Lung (tissue), 11 donors: ENCODE measurements at regions not wholly inside any gene's neighbourhood (a gene's known extent, or its start where the extent isn't known, plus 50 kb on each side); places are given as distances from the start of the nearest gene placed in this dataset.

Source experiments
- ATAC-seq: fragments of 200-7000 bp; cut with Tn5 transposase; one replicate; pipeline ENCODE4 v1.9.1; 2020; ENCODE audit warnings: moderate number of reproducible peaks; ENCODE audit not compliant: insufficient read depth, low FRiP score
- DNase-seq, 3 donors: peaks; one replicate each; pipeline ENCODE4 v3.0.0-alpha.2; 2013 to 2017
- H3K27ac ChIP-seq, 2 donors: one replicate each; pipeline ENCODE4 v1.5.1; 2013; ENCODE audit warnings: mild to moderate bottlenecking in 2 of 2, moderate library complexity in 2 of 2, control low read depth in 1 of 2, inconsistent platforms in 1 of 2, low read depth in 1 of 2, low read length in 1 of 2
- H3K27me3 ChIP-seq, 3 donors: one replicate each; pipeline ENCODE4 v1.5.1; 2013; ENCODE audit warnings: low read length in 2 of 3; ENCODE audit not compliant: control insufficient read depth in 3 of 3, insufficient read depth in 3 of 3
- H3K36me3 ChIP-seq, 4 donors: one replicate each; pipeline ENCODE4 v1.5.1; 2013; ENCODE audit warnings: low read length in 4 of 4, mild to moderate bottlenecking in 1 of 4, moderate library complexity in 1 of 4; ENCODE audit not compliant: control insufficient read depth in 4 of 4, insufficient read depth in 4 of 4
- H3K4me1 ChIP-seq, 5 donors: one replicate each; pipeline ENCODE4 v1.5.1; 2013; ENCODE audit warnings: low read length in 5 of 5, mild to moderate bottlenecking in 2 of 5, moderate library complexity in 1 of 5; ENCODE audit not compliant: control insufficient read depth in 5 of 5, insufficient read depth in 5 of 5
- H3K4me3 ChIP-seq: one replicate; pipeline ENCODE4 v1.5.1; 2013; ENCODE audit warnings: mild to moderate bottlenecking, control low read depth, moderate library complexity
- H3K9ac ChIP-seq, 2 donors: one replicate each; pipeline ENCODE4 v1.5.1; 2013; ENCODE audit warnings: low read length in 2 of 2, control low read depth in 1 of 2; ENCODE audit not compliant: insufficient read depth in 1 of 2
- H3K9me3 ChIP-seq, 4 donors: one replicate each; pipeline ENCODE4 v1.5.1; 2013; ENCODE audit warnings: low read length in 3 of 4, mild to moderate bottlenecking in 1 of 4, moderate library complexity in 1 of 4; ENCODE audit not compliant: control insufficient read depth in 4 of 4, insufficient read depth in 3 of 4
- CTCF ChIP-seq: IDR thresholded peaks from 2 replicates; pipeline ENCODE4 v1.5.1; 2012; ENCODE audit warnings: mild to moderate bottlenecking; ENCODE audit errors: control extremely low read depth, extremely low read depth
- WGBS, 2 donors: extraction: QIAGEN DNeasy Blood & Tissue Kit; methylation state at CpG; one replicate each; pipeline ENCODE4 v1.1.7; 2013; 5-methylcytosine and 5-hydroxymethylcytosine counted together
- donor health status: control.
- donor health status: control.
- donor health status: Bipolar disorder and iron deficiency.
- donor health status: healthy.
- donor health status: DM: yes; HTN: yes; CAD: no.

- ATAC-seq (no peak), DNase-seq (peak; percentile 12 to 42 (median 39))
- H3K27ac ChIP-seq, result no peak overlapping the region
- H3K4me3 ChIP-seq, result no peak overlapping the region
- WGBS, 2 donors, result 76 to 86% methylated on average over 12 of the region's 12 CpGs
- no peaks in the 10 kb centered on the region for H3K27me3 ChIP-seq
- peaks cover 0 to 2% (median 0%) of the 10 kb centered on the region in 4 donors for H3K9me3 ChIP-seq
- H3K4me1 ChIP-seq, result peaks cover 0 to 28% (median 0%) of the 10 kb centered on the region in 5 donors
- H3K36me3 ChIP-seq, result no peaks in the 10 kb centered on the region
- H3K9ac ChIP-seq, result no peak overlapping the region
- TF ChIP-seq CTCF, result no peak
Measured at GRCh38 chr2:20129331-20130159, 78.1 kb upstream of the LAPTM4A start.

- DNase-seq (no peak), ATAC-seq (no peak)
- no peak overlapping the region for H3K27ac ChIP-seq
- peaks cover 0 to 28% (median 0%) of the 10 kb centered on the region in 5 donors for H3K4me1 ChIP-seq
- no peak overlapping the region for H3K4me3 ChIP-seq
- no peaks in the 10 kb centered on the region for H3K27me3 ChIP-seq
- H3K36me3 ChIP-seq, result no peaks in the 10 kb centered on the region
- no peak for TF ChIP-seq CTCF
- WGBS, 2 donors, result 91 to 92% methylated on average over 5 of the region's 5 CpGs
- no peak overlapping the region for H3K9ac ChIP-seq
- H3K9me3 ChIP-seq, result peaks cover 0 to 2% (median 0%) of the 10 kb centered on the region in 4 donors
Measured at GRCh38 chr2:20128506-20129330, 77.3 kb upstream of the LAPTM4A start.

- no peak for TF ChIP-seq CTCF
- H3K9ac ChIP-seq, result no peak overlapping the region
- WGBS, 2 donors, result 90 to 94% methylated on average over 3 of the region's 3 CpGs
- no peaks in the 10 kb centered on the region for H3K36me3 ChIP-seq
- peaks cover 0 to 2% (median 0%) of the 10 kb centered on the region in 4 donors for H3K9me3 ChIP-seq
- DNase-seq (no peak), ATAC-seq (no peak)
- H3K4me3 ChIP-seq, result no peak overlapping the region
- no peaks in the 10 kb centered on the region for H3K27me3 ChIP-seq
- peaks cover 0 to 28% (median 0%) of the 10 kb centered on the region in 5 donors for H3K4me1 ChIP-seq
- peak overlapping the region in 1 of 2 donors; percentile 43 for H3K27ac ChIP-seq
Measured at GRCh38 chr2:20126469-20126868, 75.0 kb upstream of the LAPTM4A start.
